Colonic mucosa (tissue), 4 donors: ENCODE measurements at regions not wholly inside any gene's neighbourhood (a gene's known extent, or its start where the extent isn't known, plus 50 kb on each side); places are given as distances from the start of the nearest gene placed in this dataset.
"Not testable (repeated sequence)": the region's sequence is repeated elsewhere in the genome, so short reads cannot be mapped to it uniquely, and the experiment has no call there.

Source experiments
- DNase-seq: peaks from one replicate; pipeline ENCODE4 v3.0.0-alpha.2; 2020
- H3K27ac ChIP-seq: fragments of 200-600 bp; one replicate; pipeline ENCODE4 v1.8.0; 2021
- H3K27me3 ChIP-seq: fragments of 200-600 bp; one replicate; pipeline ENCODE4 v1.8.0; 2021
- H3K36me3 ChIP-seq: fragments of 200-600 bp; one replicate; pipeline ENCODE4 v1.8.0; 2021
- H3K4me1 ChIP-seq: fragments of 200-600 bp; one replicate; pipeline ENCODE4 v1.8.0; 2021; ENCODE audit warnings: mild to moderate bottlenecking
- H3K4me3 ChIP-seq: fragments of 200-600 bp; one replicate; pipeline ENCODE4 v1.8.0; 2021
- H3K9ac ChIP-seq, 2 donors: one replicate each; pipeline ENCODE4 v1.7.0; 2013; ENCODE audit warnings: control low read depth in 2 of 2, low read depth in 2 of 2, low read length in 2 of 2
- H3K9me3 ChIP-seq: fragments of 200-600 bp; one replicate; pipeline ENCODE4 v1.8.0; 2021
- CTCF ChIP-seq: fragments of 200-600 bp; IDR thresholded peaks from one replicate; pipeline ENCODE4 v1.8.0; 2022; ENCODE audit warnings: antibody characterized with exemption, mild to moderate bottlenecking
- intact Hi-C: fragments of 100-400 bp; cut with DNase I; formaldehyde crosslinking; loops from one replicate; pipeline ENCODE4 v1.14.1; 2022
- donor health status: healthy.
- donor health status: DM: no; HTN: no; CAD: no.
- donor health status: DM: no; HTN: no; CAD: no.

- Histone ChIP-seq H3K9ac (no peak overlapping the region), H3K27me3 (no peaks in the 10 kb centered on the region), H3K9me3 (no peaks in the 10 kb centered on the region), H3K4me3 (no peak overlapping the region), H3K27ac (no peak overlapping the region), H3K4me1 (peaks cover 5% of the 10 kb centered on the region), H3K36me3 (no peaks in the 10 kb centered on the region)
- TF ChIP-seq CTCF, result no peak
- no peak for DNase-seq
- intact Hi-C loops, result no loop called here
These were observed 80.4 kb downstream of the RFLNA start for GRCh38 chr12:124375141-124375788.

- DNase-seq, result no peak
- Histone ChIP-seq H3K27me3 (no peaks in the 10 kb centered on the region), H3K27ac (no peak overlapping the region), H3K36me3 (no peaks in the 10 kb centered on the region), H3K4me1 (peaks cover 10% of the 10 kb centered on the region), H3K9ac (no peak overlapping the region), H3K4me3 (no peak overlapping the region), H3K9me3 (no peaks in the 10 kb centered on the region)
- intact Hi-C loops, result no loop called here
- no peak for TF ChIP-seq CTCF
These were observed 79.7 kb downstream of the RFLNA start for GRCh38 chr12:124374567-124374966.

- no peak for DNase-seq
- Histone ChIP-seq H3K4me3 (no peak overlapping the region), H3K9ac (no peak overlapping the region), H3K9me3 (no peaks in the 10 kb centered on the region), H3K36me3 (no peaks in the 10 kb centered on the region), H3K27ac (no peak overlapping the region), H3K27me3 (no peaks in the 10 kb centered on the region), H3K4me1 (peaks cover 15% of the 10 kb centered on the region)
- intact Hi-C loops, result no loop called here
- no peak for TF ChIP-seq CTCF
These were observed 79.3 kb downstream of the RFLNA start for GRCh38 chr12:124374147-124374546.

DNA sequence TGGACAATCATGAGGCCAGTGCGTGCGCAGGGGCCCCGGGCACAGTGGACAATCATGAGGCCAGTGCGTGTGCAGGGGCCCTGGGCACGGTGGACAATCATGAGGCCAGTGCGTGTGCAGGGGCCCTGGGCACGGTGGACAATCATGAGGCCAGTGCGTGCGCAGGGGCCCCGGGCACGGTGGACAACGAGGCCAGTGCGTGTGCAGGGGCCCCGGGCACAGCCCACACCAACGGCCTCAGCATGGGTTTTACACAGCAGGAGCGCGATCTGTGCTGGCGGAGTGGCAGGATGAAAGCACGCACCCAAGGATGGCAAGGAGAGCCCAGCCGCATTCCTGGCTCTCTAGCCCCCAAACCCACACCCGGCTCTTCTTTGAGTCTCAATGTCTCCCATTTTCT, 78.8 kb downstream of the RFLNA start:
- H3K4me3 ChIP-seq, intact Hi-C loops, H3K27ac ChIP-seq, H3K27me3 ChIP-seq, H3K36me3 ChIP-seq, H3K9me3 ChIP-seq, DNase-seq, H3K9ac ChIP-seq: not testable (repeated sequence)
- peaks cover 19% of the 10 kb centered on the region for H3K4me1 ChIP-seq

DNA sequence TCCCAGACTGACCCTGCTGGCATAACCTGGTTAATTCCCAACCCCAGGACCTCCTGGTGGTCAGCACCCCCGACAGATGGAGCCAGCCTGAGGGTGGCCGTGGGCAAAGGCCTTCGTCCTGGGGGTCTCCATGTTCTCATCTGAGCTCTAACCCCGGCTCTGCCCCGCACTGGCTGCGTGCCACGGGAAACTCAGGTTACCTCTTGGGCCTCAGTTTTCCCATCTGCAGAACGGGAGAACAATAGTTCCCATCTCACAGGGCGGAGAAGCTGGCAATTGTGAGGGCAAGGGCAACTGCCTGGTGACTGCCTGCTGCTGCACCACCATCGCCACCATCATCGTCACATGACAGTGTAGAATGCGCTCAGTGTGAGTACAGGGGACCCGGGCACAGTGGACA, 77.9 kb downstream of the RFLNA start:
- H3K9ac ChIP-seq, result no peak overlapping the region
- no peaks in the 10 kb centered on the region for H3K27me3 ChIP-seq
- H3K36me3 ChIP-seq, result no peaks in the 10 kb centered on the region
- H3K4me3 ChIP-seq, result no peak overlapping the region
- H3K9me3 ChIP-seq, result no peaks in the 10 kb centered on the region
- intact Hi-C loops, result no loop called here
- DNase-seq, result no peak
- H3K27ac ChIP-seq, result no peak overlapping the region
- no peak for TF ChIP-seq CTCF
- H3K4me1 ChIP-seq, result peaks cover 25% of the 10 kb centered on the region

- H3K36me3 ChIP-seq, result no peaks in the 10 kb centered on the region
- peaks cover 31% of the 10 kb centered on the region for H3K4me1 ChIP-seq
These were observed 77.2 kb downstream of the RFLNA start for GRCh38 chr12:124371970-124372555.

More at GRCh38 chr12:124371970-124372555, 77.2 kb downstream of the RFLNA start:
- H3K4me3 ChIP-seq, result no peak overlapping the region
- no peak overlapping the region for H3K9ac ChIP-seq
- no peak for TF ChIP-seq CTCF
- intact Hi-C loops, result no loop called here
- no peaks in the 10 kb centered on the region for H3K27me3 ChIP-seq
- no peak overlapping the region for H3K27ac ChIP-seq
- H3K9me3 ChIP-seq, result no peaks in the 10 kb centered on the region
- DNase-seq, result no peak
